H1 (cell line): ENCODE measurements at regions not wholly inside any gene's neighbourhood (a gene's known extent, or its start where the extent isn't known, plus 50 kb on each side); places are given as distances from the start of the nearest gene placed in this dataset.

ENCODE experiments used
- CHD1 ChIP-seq: IDR thresholded peaks from 2 replicates; pipeline ENCODE4 v1.6.1; 2012; ENCODE audit warnings: low read depth, low read length, improper control_type of control experiment
- CHD7 ChIP-seq: fragments of 300-600 bp; sonication (generic); IDR thresholded peaks from 2 replicates; pipeline ENCODE4 v1.7.1; 2012; ENCODE audit warnings: low read length, moderate library complexity, mild to moderate bottlenecking, inconsistent platforms; ENCODE audit not compliant: insufficient replicate concordance
- EGR1 ChIP-seq: IDR thresholded peaks from 2 replicates; pipeline ENCODE4 v1.6.1; 2011; ENCODE audit warnings: low read depth, low read length, borderline replicate concordance
- HDAC6 ChIP-seq: IDR thresholded peaks from one replicate; pipeline ENCODE4 v1.7.1; 2012; ENCODE audit warnings: low read depth, mild to moderate bottlenecking, inconsistent platforms, low read length, moderate library complexity
- SIRT6 ChIP-seq: IDR thresholded peaks from one replicate; pipeline ENCODE4 v1.7.1; 2012; ENCODE audit warnings: low read length, inconsistent platforms
- SP1 ChIP-seq: IDR thresholded peaks from 2 replicates; pipeline ENCODE4 v1.6.1; 2011; ENCODE audit warnings: low read depth, low read length
- TAF1 ChIP-seq: IDR thresholded peaks from 2 replicates; pipeline ENCODE4 v1.6.1; 2011; ENCODE audit warnings: mild to moderate bottlenecking, low read depth, low read length
- TBP ChIP-seq: IDR thresholded peaks from 2 replicates; pipeline ENCODE4 v1.6.1; 2011; ENCODE audit warnings: low read depth, low read length, improper control_type of control experiment
- TEAD4 ChIP-seq: IDR thresholded peaks from 2 replicates; pipeline ENCODE4 v1.6.1; 2012; ENCODE audit warnings: low read depth, low read length, inconsistent platforms, mixed read lengths
- TF ChIP-seq, protein P1 (sequence below): IDR thresholded peaks from 2 replicates; pipeline ENCODE4 v1.6.1; 2012; ENCODE audit warnings: inconsistent platforms

DNA sequence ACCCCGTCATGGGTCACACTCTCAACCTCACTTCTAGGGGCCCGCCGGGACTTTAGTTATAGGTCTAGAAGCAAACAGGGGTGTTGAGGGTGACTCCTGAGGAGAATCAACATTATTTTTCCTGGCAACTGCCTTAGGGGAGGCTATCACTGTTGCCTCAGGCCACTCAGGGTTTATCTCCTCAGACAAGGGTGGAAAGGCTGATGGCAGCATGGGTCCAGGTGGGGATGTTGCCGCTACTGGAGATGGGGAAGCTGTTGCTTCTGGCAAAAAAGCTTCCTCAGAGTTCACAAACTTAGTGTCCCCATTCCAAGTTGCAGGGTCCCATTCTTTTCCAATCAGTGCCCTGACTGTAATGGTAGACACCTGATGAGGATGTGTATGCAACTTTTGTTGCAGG lies 467.4 kb upstream of the RGS6 start (continued):
- TF ChIP-seq CHD7: no peak
- TF ChIP-seq EGR1: no peak
- TF ChIP-seq TAF1: no peak
- no peak for TF ChIP-seq TBP
- TF ChIP-seq SP1: no peak
- no peak for TF ChIP-seq SIRT6
- no peak for TF ChIP-seq HDAC6
- TF ChIP-seq CHD1: no peak
- TF ChIP-seq, protein P1, sequence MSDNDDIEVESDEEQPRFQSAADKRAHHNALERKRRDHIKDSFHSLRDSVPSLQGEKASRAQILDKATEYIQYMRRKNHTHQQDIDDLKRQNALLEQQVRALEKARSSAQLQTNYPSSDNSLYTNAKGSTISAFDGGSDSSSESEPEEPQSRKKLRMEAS: no peak
- no peak for TF ChIP-seq TEAD4
